ENCODE measurements at regions not wholly inside any gene's neighbourhood (a gene's known extent, or its start where the extent isn't known, plus 50 kb on each side); places are given as distances from the start of the nearest gene placed in this dataset.
"Not testable (repeated sequence)": the region's sequence is repeated elsewhere in the genome, so short reads cannot be mapped to it uniquely, and the experiment has no call there.

GRCh38 chr22:49455595-49455994 is 372.1 kb downstream of the BRD1 start:
- Histone ChIP-seq H3K4me3 (ENCODE audit: low read depth, low read length) (no peak overlapping the region), H3K27me3 (ENCODE audit: control insufficient read depth, insufficient read depth, low read length) (no peaks in the 10 kb centered on the region), H3K36me3 (ENCODE audit: control insufficient read depth, insufficient read depth, low read length) (no peaks in the 10 kb centered on the region)
- TF ChIP-seq, protein P1, sequence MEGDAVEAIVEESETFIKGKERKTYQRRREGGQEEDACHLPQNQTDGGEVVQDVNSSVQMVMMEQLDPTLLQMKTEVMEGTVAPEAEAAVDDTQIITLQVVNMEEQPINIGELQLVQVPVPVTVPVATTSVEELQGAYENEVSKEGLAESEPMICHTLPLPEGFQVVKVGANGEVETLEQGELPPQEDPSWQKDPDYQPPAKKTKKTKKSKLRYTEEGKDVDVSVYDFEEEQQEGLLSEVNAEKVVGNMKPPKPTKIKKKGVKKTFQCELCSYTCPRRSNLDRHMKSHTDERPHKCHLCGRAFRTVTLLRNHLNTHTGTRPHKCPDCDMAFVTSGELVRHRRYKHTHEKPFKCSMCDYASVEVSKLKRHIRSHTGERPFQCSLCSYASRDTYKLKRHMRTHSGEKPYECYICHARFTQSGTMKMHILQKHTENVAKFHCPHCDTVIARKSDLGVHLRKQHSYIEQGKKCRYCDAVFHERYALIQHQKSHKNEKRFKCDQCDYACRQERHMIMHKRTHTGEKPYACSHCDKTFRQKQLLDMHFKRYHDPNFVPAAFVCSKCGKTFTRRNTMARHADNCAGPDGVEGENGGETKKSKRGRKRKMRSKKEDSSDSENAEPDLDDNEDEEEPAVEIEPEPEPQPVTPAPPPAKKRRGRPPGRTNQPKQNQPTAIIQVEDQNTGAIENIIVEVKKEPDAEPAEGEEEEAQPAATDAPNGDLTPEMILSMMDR (IDR thresholded peaks at IDR 0.05; ENCODE audit: insufficient read depth, low read length, severe bottlenecking) = no peak
- FAIRE-seq (no peak), DNase-seq (ENCODE audit: low read depth) (no peak)

- H3K27me3 ChIP-seq (ENCODE audit: control insufficient read depth, insufficient read depth, low read length) = no peaks in the 10 kb centered on the region
- DNase-seq (ENCODE audit: low read depth) (no peak), FAIRE-seq (no peak)
- H3K4me3 ChIP-seq (ENCODE audit: low read depth, low read length) = no peak overlapping the region
- no peaks in the 10 kb centered on the region for H3K36me3 ChIP-seq (ENCODE audit: control insufficient read depth, insufficient read depth, low read length)
- TF ChIP-seq, protein P1 (IDR thresholded peaks at IDR 0.05; ENCODE audit: insufficient read depth, low read length, severe bottlenecking) = no peak
These were observed 372.9 kb downstream of the BRD1 start for GRCh38 chr22:49454726-49455125.

GRCh38 chr22:49453771-49454170 is 373.9 kb downstream of the BRD1 start:
- Histone ChIP-seq H3K4me3 (ENCODE audit: low read depth, low read length) (no peak overlapping the region), H3K27me3 (ENCODE audit: control insufficient read depth, insufficient read depth, low read length) (no peaks in the 10 kb centered on the region), H3K36me3 (ENCODE audit: control insufficient read depth, insufficient read depth, low read length) (no peaks in the 10 kb centered on the region)
- TF ChIP-seq, protein P1 (IDR thresholded peaks at IDR 0.05; ENCODE audit: insufficient read depth, low read length, severe bottlenecking) = no peak
- no peak for FAIRE-seq
- no peak for DNase-seq (ENCODE audit: low read depth)

DNA sequence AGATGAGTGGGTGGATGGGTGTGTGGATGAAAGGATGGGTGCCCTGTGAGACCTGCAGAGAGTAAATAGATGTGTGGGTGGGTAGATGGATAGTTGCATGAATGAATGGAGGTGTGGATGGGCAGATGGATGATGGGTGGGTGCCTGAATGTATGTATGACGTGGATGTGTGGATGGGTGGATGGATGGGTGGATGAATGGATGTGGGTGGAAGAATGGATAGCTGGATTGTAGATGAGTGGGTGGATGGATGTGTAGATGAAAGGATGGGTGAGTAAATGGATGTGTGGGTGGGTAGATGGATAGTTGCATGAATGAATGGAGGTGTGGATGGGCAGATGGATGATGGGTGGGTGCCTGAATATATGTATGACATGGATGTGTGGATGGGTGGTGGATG is 374.7 kb downstream of the BRD1 start:
- H3K4me3 ChIP-seq (ENCODE audit: low read depth, low read length); H3K27me3 ChIP-seq (ENCODE audit: control insufficient read depth, insufficient read depth, low read length); FAIRE-seq; DNase-seq (ENCODE audit: low read depth); H3K36me3 ChIP-seq (ENCODE audit: control insufficient read depth, insufficient read depth, low read length): not testable (repeated sequence)

DNA sequence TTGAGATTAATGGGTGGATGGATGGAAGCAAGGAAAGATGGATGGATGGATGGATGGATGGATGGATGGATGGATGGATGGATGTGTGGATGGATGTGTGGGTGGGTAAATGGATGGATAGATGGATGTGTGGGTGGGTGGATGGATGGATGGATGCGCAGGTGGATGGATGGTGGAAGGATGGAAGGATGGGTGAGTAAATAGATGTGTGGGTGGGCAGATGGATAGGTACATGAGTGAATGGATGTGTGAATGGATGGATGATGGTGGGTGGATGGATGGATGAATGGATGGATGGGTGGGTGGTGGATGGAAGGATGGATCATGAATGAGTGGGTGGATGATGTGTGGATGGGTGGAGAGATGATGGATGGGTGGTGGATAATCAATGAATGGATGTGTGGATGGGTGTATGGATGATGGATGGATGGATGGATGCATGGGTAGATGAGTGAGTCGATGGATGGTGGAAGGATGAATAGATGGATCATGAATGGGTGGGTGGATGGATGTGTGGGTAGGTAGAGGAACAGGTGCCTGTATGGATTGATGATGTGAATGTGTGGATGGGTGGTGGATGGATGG is 375.2 kb downstream of the BRD1 start:
- H3K27me3 ChIP-seq (ENCODE audit: control insufficient read depth, insufficient read depth, low read length) = no peaks in the 10 kb centered on the region
- no peak for DNase-seq (ENCODE audit: low read depth)
- TF ChIP-seq, protein P1 (IDR thresholded peaks at IDR 0.05; ENCODE audit: insufficient read depth, low read length, severe bottlenecking) = no peak
- FAIRE-seq = no peak
- H3K4me3 ChIP-seq (ENCODE audit: low read depth, low read length) = no peak overlapping the region
- H3K36me3 ChIP-seq (ENCODE audit: control insufficient read depth, insufficient read depth, low read length) = no peaks in the 10 kb centered on the region

- FAIRE-seq = no peak
- TF ChIP-seq, protein P1 (IDR thresholded peaks at IDR 0.05; ENCODE audit: insufficient read depth, low read length, severe bottlenecking) = no peak
- no peak for DNase-seq (ENCODE audit: low read depth)
- H3K27me3 ChIP-seq (ENCODE audit: control insufficient read depth, insufficient read depth, low read length) = no peaks in the 10 kb centered on the region
- no peak overlapping the region for H3K4me3 ChIP-seq (ENCODE audit: low read depth, low read length)
- H3K36me3 ChIP-seq (ENCODE audit: control insufficient read depth, insufficient read depth, low read length) = no peaks in the 10 kb centered on the region
These were observed 376.4 kb downstream of the BRD1 start for GRCh38 chr22:49451070-49451840.

Data from bronchial epithelial cell (primary cell).